Thymus (tissue), 11 donors: ENCODE measurements at regions not wholly inside any gene's neighbourhood (a gene's known extent, or its start where the extent isn't known, plus 50 kb on each side); places are given as distances from the start of the nearest gene placed in this dataset.

Experiments
- DNase-seq, 9 donors: peaks; one replicate each; pipeline ENCODE4 v3.0.0-alpha.2; 2013; ENCODE audit warnings: low spot score in 9 of 9, low read depth in 6 of 9, missing footprints in 1 of 9
- H3K27ac ChIP-seq, 2 donors: one replicate each; pipeline ENCODE4 v1.5.1; 2013; ENCODE audit warnings: control low read depth in 1 of 2, low read depth in 1 of 2, low read length in 1 of 2, mild to moderate bottlenecking in 1 of 2, moderate library complexity in 1 of 2
- H3K27me3 ChIP-seq, 2 donors: one replicate each; pipeline ENCODE4 v1.5.1; 2013; ENCODE audit warnings: low read length in 1 of 2; ENCODE audit not compliant: control insufficient read depth in 2 of 2, insufficient read depth in 1 of 2
- H3K36me3 ChIP-seq, 2 donors: one replicate each; pipeline ENCODE4 v1.5.1; 2013; ENCODE audit warnings: low read length in 1 of 2, mild to moderate bottlenecking in 1 of 2, moderate library complexity in 1 of 2; ENCODE audit not compliant: control insufficient read depth in 2 of 2, insufficient read depth in 2 of 2
- H3K4me1 ChIP-seq, 2 donors: one replicate each; pipeline ENCODE4 v1.5.1; 2013; ENCODE audit warnings: low read length in 2 of 2; ENCODE audit not compliant: control insufficient read depth in 2 of 2, insufficient read depth in 2 of 2
- H3K4me3 ChIP-seq, 2 donors: one replicate each; pipeline ENCODE4 v1.5.1; 2013; ENCODE audit warnings: low read length in 2 of 2, control low read depth in 1 of 2, mild to moderate bottlenecking in 1 of 2
- H3K9me3 ChIP-seq, 2 donors: one replicate each; pipeline ENCODE4 v1.5.1; 2013; ENCODE audit warnings: low read length in 1 of 2, mild to moderate bottlenecking in 1 of 2; ENCODE audit not compliant: control insufficient read depth in 2 of 2, insufficient read depth in 1 of 2
- WGBS: extraction: QIAGEN DNeasy Blood & Tissue Kit; methylation state at CpG from one replicate; pipeline ENCODE4 v1.1.7; 2013; 5-methylcytosine and 5-hydroxymethylcytosine counted together
- donor health status: healthy.

DNA sequence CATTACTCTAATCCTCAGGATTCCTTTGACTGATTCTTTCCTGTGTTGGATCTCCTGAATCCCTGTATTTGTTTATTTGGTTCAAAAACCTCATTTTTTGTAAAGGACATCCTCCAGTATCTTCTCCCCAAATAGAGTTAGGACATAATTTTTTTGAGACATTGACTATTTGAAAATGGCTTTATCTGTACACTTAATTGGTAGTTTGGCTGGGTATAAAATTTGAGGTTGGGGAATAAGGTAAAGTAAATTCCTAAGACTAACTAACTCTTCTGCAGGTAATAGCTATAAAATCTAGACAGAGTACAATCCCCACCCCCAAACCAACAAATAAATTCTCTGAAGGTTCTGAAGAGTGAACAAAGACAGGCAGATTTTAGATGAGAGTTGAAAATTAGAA, 114.4 kb downstream of the CTTN start:
- H3K4me1 ChIP-seq, result no peaks in the 10 kb centered on the region
- H3K9me3 ChIP-seq, result no peaks in the 10 kb centered on the region
- H3K4me3 ChIP-seq, result no peak overlapping the region
- H3K27ac ChIP-seq, result no peak overlapping the region
- no peaks in the 10 kb centered on the region for H3K36me3 ChIP-seq
- DNase-seq, result no peak
- H3K27me3 ChIP-seq, result no peaks in the 10 kb centered on the region

DNA sequence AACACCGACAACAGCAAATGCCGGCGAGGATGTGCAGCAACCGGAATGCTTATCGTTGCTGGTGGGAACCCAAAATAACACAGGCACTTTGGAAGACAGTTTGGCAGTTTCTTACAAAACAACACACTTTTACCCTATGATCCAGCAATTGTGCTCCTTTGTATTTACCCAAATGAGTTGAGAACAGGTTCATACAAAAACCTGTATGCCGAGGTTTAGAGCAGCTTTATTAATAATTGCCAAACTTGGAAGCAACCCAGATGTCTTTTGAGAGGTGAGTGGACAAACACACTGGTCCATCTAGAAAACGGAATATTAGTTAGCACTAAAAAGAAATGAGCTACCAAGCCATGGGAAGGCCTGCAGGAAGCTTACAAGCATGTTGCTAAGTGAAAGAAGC, 118.9 kb downstream of the CTTN start:
- Histone ChIP-seq H3K27ac (no peak overlapping the region), H3K4me1 (no peaks in the 10 kb centered on the region), H3K4me3 (no peak overlapping the region), H3K36me3 (no peaks in the 10 kb centered on the region), H3K9me3 (no peaks in the 10 kb centered on the region), H3K27me3 (peaks cover 0 to 7% of the 10 kb centered on the region in 2 donors)
- no peak for DNase-seq
- WGBS, result 96% methylated on average over 7 of the region's 7 CpGs

DNA sequence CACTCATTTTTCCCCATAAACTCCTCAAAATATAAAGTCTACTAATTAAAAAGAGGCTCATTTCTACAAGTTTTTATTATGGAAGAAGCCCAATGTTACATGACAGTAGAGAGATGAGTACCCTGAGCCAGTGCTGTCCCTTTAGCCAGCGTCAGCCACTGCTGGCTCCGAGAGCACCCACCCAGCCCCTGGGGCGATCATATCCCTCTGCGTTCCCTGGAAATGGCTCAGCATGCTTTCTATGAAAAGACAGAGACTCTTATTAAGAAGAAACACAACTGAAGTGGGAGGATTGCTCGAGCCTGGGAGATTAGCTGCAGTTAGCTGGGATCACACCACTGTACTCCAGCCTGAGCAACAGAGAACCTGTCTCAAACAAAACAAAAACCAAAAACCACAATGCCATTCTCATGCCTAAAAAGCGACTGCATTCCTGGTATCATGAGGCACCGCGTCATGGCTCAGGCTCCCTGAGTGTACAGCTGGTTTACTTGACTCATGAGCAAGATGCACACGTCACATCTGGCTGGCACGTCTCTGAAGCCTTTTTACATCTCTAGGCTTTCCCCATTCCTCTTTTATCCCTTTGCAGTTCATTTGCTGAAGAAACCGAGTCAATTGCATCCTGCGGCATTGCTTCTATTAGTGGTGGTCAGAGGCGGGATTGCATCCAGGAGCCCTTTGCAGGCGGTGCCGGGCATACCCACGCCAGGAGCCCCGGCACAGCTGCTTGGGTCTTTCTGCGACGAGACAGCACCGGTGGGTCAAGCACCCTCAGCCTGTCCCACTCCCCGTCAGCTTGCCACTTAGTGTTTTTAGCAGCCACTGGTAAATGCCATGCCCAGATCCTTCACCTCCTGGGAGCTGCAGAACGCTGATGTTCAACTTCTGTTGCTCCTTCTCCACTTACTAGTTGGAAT, 119.9 kb downstream of the CTTN start:
- WGBS, result 91% methylated on average over 22 of the region's 22 CpGs
- Histone ChIP-seq H3K27ac (no peak overlapping the region), H3K4me1 (peaks cover 3 to 7% of the 10 kb centered on the region in 2 donors), H3K9me3 (no peaks in the 10 kb centered on the region), H3K36me3 (no peaks in the 10 kb centered on the region), H3K27me3 (peaks cover 2 to 15% of the 10 kb centered on the region in 2 donors), H3K4me3 (no peak overlapping the region)
- DNase-seq, result no peak

DNA sequence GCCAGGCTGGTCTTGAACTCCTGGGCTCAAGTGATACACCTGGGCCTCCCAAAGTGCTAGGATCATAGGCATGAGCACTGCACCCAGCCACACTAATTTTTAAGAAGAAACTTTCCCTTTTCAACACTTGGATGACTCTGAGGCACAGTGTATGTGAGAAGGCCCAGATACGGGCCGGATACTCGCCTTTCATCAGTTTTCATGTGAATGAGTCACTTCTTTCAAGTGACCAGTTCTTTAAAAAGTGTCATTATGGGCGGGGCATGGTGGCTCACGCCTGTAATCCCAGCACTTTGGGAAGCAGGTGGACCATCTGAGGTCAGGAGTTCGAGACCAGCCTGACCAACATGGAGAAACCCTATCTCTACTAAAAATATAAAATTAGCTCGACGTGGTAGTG, 120.8 kb downstream of the CTTN start:
- no peak overlapping the region for H3K4me3 ChIP-seq
- peaks cover 3 to 9% of the 10 kb centered on the region in 2 donors for H3K4me1 ChIP-seq
- H3K9me3 ChIP-seq, result no peaks in the 10 kb centered on the region
- no peak for DNase-seq
- no peaks in the 10 kb centered on the region for H3K36me3 ChIP-seq
- no peak overlapping the region for H3K27ac ChIP-seq
- H3K27me3 ChIP-seq, result peaks cover 2 to 17% of the 10 kb centered on the region in 2 donors
- WGBS, result 94% methylated on average over 8 of the region's 8 CpGs

DNA sequence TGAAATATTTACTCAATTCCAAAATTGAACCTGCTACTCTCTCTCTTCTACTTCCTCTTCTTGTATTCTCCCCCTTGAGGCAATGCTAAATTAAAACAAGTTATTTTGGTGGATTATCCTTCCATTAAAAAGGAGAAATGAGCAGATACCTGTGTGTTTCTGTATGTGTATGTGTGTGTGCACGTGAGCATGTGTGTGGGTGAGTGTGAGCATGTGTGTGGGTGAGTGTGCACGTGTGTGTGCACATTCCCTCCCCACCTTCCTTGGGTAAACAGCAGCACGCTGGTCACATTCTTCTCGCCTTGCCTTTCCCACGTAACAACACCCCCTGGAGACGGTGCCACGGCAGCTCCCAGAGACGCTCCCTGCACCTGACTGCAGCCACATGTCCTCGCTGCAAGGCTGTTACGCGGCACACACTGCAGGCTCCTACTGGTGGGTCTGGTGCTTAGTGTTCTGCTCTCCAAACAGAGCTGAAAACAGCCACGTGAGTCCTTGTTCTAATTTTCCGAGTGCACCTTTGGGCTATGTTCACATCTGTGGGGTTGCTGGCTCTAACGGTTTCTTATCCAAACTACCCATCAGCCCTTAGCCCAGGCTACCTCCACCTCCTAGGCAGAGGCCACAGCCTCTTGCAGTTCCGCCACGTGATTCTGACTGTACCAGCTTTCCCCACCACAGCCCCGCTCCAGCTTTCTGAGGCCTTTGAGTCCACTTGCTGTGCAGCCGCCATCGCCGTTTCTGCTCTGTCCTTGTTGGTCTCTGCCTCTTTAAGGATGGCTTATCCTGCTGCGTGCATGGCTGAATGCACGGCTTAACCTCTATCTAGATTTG, 123.4 kb downstream of the CTTN start:
- H3K27ac ChIP-seq, result no peak overlapping the region
- peaks cover 3 to 11% of the 10 kb centered on the region in 2 donors for H3K4me1 ChIP-seq
- H3K9me3 ChIP-seq, result no peaks in the 10 kb centered on the region
- H3K27me3 ChIP-seq, result peaks cover 2 to 18% of the 10 kb centered on the region in 2 donors
- no peaks in the 10 kb centered on the region for H3K36me3 ChIP-seq
- no peak overlapping the region for H3K4me3 ChIP-seq
- 84% methylated on average over 22 of the region's 22 CpGs for WGBS
- DNase-seq, result no peak

DNA sequence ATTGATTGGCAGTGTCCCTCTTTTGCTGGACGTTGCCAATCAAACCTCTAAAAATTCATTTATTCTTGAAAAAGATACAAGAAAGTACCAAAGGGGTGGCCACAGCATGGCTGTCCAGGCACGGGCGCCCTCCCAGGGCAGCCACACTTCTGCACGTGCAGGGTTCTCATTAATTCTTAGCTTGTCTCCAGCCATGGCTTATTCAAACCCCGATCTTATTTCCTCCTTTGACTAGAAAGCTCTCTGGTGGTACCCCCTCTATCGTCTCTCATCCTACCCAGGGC, 123.9 kb downstream of the CTTN start:
- Histone ChIP-seq H3K4me3 (no peak overlapping the region), H3K9me3 (no peaks in the 10 kb centered on the region), H3K4me1 (peaks cover 3 to 11% of the 10 kb centered on the region in 2 donors), H3K36me3 (no peaks in the 10 kb centered on the region), H3K27me3 (peaks cover 2 to 18% of the 10 kb centered on the region in 2 donors), H3K27ac (no peak overlapping the region)
- WGBS, result 79% methylated on average over 6 of the region's 6 CpGs
- no peak for DNase-seq

DNA sequence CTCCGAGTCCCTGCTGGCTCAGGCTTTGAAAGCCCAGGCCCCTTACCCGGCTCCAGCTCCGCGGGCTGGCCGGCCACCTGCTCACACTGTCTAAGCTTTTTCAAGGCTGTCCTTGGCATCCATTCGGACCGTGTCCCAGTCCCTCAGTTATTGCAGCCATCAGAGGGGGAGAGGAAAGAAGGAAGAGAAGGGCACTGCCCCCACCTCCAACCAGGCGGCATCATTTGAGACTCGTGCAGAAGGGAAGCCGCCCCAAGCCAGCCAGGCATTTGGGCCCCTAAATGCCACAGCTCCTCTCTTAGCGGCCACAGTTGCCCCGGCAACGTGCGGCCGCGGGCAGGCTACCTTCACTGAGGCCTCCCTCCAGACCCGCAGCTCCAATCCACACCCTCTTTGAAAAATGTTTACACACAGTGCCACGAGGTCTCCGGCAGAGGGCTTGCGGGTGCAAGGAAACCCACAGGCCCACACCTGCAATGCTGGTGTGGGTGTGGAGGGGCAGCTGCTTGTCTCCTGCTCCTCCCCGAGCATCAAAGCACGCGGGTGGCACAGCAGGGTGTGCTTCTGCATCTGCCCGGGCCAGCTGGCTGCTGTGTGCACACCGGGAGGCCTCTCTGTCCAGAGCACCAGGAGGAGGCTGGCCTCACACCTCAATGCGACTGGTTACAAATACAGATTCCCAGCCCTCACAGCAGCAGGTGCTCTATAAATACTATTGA, 124.4 kb downstream of the CTTN start:
- Histone ChIP-seq H3K9me3 (no peaks in the 10 kb centered on the region), H3K36me3 (no peaks in the 10 kb centered on the region), H3K4me3 (no peak overlapping the region), H3K4me1 (peaks cover 3 to 11% of the 10 kb centered on the region in 2 donors), H3K27ac (no peak overlapping the region), H3K27me3 (peaks cover 2 to 18% of the 10 kb centered on the region in 2 donors)
- DNase-seq, result peak in 5 of 9 donors; percentile 5 to 68 (median 22)
- 33% methylated on average over 26 of the region's 26 CpGs for WGBS

DNA sequence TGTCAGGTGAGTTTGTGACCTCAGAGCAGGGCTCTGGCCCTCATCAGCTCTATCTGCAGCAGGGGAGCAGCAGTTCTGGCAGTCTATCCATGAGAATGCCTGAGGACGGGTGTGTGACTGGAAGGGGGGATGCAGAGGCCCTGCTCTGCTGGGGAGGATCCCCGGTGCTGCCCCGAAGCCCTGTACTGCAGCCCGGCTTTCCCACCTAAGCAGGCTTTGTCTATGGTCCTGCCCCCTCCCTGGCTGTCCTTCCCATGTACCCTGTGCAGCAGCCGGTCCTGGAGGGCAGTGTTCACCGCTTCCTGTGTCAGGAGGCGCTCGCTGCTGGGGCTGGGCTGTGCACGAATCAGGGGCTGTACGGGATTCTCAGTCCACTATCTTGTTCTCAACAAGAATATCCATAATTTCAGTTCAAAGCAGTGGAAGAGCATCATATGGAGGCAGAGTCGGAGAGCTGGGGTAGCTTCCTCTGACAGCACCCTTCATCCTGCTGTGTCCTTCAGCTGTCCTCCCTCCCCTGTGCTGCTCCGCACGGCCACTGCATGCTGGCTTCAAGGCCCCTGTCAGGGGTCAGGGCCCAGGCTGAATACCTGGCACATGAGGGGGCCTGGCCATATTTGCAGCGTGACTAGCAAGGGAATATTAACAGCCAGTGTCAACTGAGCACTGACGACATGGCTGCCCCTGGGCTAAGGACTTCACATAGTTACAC, 125.2 kb downstream of the CTTN start:
- Histone ChIP-seq H3K9me3 (no peaks in the 10 kb centered on the region), H3K27me3 (peaks cover 2 to 18% of the 10 kb centered on the region in 2 donors), H3K4me3 (no peak overlapping the region), H3K36me3 (no peaks in the 10 kb centered on the region), H3K4me1 (peaks cover 3 to 11% of the 10 kb centered on the region in 2 donors), H3K27ac (no peak overlapping the region)
- no peak for DNase-seq
- WGBS, result 84% methylated on average over 15 of the region's 15 CpGs
